T47D (cell line): ENCODE measurements at regions not wholly inside any gene's neighbourhood (a gene's known extent, or its start where the extent isn't known, plus 50 kb on each side); places are given as distances from the start of the nearest gene placed in this dataset.

Experiments used
- DNase-seq, 2 experiments: peaks; one replicate each; pipeline versions ENCODE4 v3.0.0 to v3.0.0-alpha.2; 2011 to 2012; ENCODE audit warnings: low read depth in 1 of 2, low spot score in 1 of 2
- JUND ChIP-seq: IDR thresholded peaks from 2 replicates; pipeline ENCODE4 v1.6.1; 2012; ENCODE audit warnings: low read depth
- in situ Hi-C: cut with HindIII; loops from 2 replicates; pipeline ENCODE4 v1.10.0; 2016; ENCODE audit warnings: low sequenced_read_pairs, low pct_unique_long_range_greater_than_20kb

GRCh38 chr11:104581246-104581980, 316.8 kb downstream of the CASP12 start:
- in situ Hi-C loops, result no loop called here
- no peak for TF ChIP-seq JUND
- no peak for DNase-seq

- no peak for TF ChIP-seq JUND
- no peak for DNase-seq
- in situ Hi-C loops, result no loop called here
Observed at GRCh38 chr11:104573441-104573990, 324.7 kb downstream of the CASP12 start.

GRCh38 chr11:104572279-104572678, 326.0 kb downstream of the CASP12 start:
- in situ Hi-C loops, result no loop called here
- no peak for DNase-seq
- no peak for TF ChIP-seq JUND

DNA sequence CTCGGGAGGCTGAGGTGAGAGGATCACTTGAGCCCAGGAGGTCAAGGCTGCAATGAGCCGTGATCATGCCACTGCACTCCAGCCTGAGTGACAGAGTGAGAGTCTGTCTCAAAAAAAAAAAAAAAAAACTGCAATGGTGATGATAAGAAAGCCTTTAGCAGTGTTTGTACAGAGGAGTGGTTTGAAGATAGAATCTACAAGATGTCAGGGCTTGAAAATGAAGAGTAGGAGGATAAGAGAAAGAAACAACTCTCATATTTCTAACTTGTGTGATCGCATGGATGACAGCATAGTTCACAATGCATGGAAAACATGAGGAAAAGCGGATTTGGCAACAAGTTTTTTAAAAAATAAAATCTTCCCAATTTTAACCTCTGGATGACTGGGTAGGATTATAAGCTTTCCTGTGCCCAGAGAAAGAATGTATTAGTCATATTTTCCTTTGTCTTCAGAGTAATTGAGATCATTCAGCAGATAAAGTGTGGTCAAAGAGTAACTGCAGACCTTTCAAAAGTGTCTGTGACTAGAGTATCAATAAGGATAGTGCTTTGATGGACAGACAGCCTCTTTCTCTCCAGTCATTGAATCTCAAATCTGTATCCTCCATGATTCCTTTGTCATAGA, 328.1 kb downstream of the CASP12 start:
- no peak for DNase-seq
- no peak for TF ChIP-seq JUND
- in situ Hi-C loops, result no loop called here

DNA sequence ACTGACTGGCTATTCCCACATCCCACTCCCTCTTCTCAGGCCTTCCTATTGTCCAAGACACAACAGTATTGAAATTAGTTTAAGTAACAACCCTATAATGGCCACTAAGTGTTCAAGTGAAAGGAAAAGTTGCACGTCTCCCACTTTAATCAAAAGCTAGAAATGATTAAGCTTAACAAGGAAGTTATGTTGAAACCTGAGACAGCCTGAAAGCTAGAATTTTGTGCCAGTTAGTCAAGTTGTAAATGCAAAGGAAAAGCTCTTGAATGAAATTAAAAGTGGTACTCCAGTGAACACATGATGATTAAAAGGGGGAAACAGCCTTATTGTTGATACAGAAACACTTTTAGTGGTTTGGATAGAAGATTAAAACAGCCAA, 332.7 kb downstream of the CASP12 start:
- DNase-seq, result no peak
- TF ChIP-seq JUND, result no peak
- in situ Hi-C loops, result no loop called here

GRCh38 chr11:104564921-104565582, 333.2 kb downstream of the CASP12 start:
- no peak for TF ChIP-seq JUND
- in situ Hi-C loops, result no loop called here
- no peak for DNase-seq

- in situ Hi-C loops, result no loop called here
- TF ChIP-seq JUND, result no peak
- no peak for DNase-seq
Observed at GRCh38 chr11:104556606-104557301, 341.5 kb downstream of the CASP12 start.

GRCh38 chr11:104549019-104549418, 349.2 kb downstream of the CASP12 start:
- no peak for DNase-seq
- in situ Hi-C loops, result no loop called here
- TF ChIP-seq JUND, result no peak

- peak in 1 of 2 experiments; percentile 10 for DNase-seq
- in situ Hi-C loops, result no loop called here
Observed at GRCh38 chr11:104547996-104548661, 350.1 kb downstream of the CASP12 start.

GRCh38 chr11:104546501-104546900, 351.8 kb downstream of the CASP12 start:
- in situ Hi-C loops, result no loop called here
- no peak for TF ChIP-seq JUND

More at GRCh38 chr11:104547996-104548661, 350.1 kb downstream of the CASP12 start:
- no peak for TF ChIP-seq JUND

DNA sequence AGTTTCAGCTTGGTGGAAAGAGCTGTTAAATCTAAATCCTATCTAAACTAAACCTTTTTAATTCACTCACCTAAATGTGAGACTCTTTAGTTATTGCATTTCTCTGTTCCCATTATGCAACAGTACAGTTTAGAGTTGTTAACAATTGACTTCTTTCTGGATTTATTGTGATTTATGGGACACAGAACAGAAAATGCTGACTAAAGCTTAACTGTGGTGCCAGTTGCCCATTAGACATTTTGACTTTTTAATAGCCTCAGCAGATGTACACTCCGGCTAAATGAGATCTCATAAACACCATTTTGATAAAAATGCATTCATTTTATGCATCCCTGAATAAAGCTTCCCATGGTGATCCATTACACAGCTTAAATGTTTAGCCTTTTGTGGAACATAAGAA, 356.6 kb downstream of the CASP12 start:
- TF ChIP-seq JUND, result no peak
- in situ Hi-C loops, result no loop called here
- DNase-seq, result no peak

More at GRCh38 chr11:104546501-104546900, 351.8 kb downstream of the CASP12 start:
- no peak for DNase-seq

- in situ Hi-C loops, result no loop called here
- DNase-seq, result no peak
- no peak for TF ChIP-seq JUND
Observed at GRCh38 chr11:104538313-104538712, 359.9 kb downstream of the CASP12 start.
